Right ventricle myocardium inferior (tissue), 1 donor: ENCODE measurements at regions not wholly inside any gene's neighbourhood (a gene's known extent, or its start where the extent isn't known, plus 50 kb on each side); places are given as distances from the start of the nearest gene placed in this dataset.
"Not testable (repeated sequence)": the region's sequence is repeated elsewhere in the genome, so short reads cannot be mapped to it uniquely, and the experiment has no call there.

Experiments
- ATAC-seq: fragments of 200-7000 bp; cut with Tn5 transposase; one replicate; pipeline ENCODE4 v1.9.1; 2020; ENCODE audit warnings: mild to moderate bottlenecking, moderate library complexity
- DNase-seq: peaks from one replicate; pipeline ENCODE4 v3.0.0; 2021; ENCODE audit errors: missing footprints
- intact Hi-C: fragments of 100-400 bp; cut with DNase I; formaldehyde crosslinking; loops from one replicate; pipeline ENCODE4 v1.11.0; 2022
- donor health status: DM: no; HTN: yes; CAD: no; lungs with severe emphysema.

DNA sequence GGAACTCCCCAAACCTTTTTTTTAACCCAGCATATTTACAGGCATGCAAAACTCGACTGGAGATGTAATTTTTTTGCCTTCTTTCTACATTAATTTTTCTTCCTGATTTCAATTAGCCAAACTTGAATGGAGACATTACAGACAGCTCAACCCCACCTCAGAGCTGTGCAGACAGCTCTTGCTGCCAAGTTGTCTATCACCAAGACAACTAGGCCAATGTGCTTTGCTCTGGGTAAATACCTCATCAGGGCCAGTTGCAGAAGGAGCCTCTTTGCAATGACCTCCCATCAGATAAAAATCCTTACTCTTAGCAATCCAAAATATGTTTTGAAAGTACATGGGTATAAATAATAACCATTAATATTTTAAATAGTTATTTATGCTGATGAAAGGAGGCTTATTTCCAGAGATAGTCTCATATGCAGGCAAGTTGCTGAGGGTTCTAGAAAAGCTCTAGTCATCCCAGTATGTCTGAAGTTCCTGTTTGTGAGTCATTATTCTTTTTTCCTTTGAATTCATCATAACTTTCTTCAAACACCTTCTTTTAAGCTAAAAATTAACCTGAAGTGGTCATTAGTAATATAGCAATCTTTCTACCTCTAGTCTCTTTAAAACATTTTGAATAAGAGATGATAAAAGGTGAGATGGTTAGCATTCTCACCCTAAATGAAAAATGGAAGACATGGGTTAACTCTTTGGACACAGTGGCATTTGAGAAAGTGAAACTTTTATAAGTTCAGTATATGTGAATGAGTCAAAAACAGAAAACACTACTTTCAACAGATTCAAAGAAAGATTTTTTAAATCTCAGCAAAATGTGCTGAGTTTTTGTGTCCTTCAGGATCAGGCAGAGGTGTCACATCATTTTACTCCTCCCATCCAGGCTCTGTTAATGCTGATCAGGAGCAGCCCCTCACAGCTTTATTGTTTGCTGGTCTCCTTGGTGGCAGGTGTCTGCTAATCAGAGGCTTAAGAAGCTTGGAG is 475.5 kb upstream of the FGF16 start:
- DNase-seq (no peak), ATAC-seq (no peak)
- intact Hi-C loops = no loop called here

DNA sequence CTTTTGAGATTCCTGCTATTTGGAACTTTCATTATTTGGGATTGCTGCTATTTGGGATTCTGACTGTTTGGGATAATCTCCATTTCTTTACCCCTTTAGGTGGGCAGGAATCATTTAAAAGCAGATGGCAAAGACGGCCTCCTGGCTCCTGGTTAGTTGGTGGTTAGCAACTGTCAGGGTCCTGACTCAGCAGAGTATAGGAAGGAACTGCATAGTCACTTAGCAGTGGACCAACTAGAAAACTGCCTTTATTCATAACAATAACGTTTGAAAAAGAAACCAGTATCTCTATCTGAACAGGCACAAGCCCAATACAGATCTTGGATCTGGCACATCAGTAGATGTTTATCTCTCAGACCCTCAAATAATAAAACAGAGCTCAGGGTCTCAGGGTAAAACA is 469.7 kb upstream of the FGF16 start:
- intact Hi-C loops = no loop called here
- ATAC-seq = no peak
- no peak for DNase-seq

DNA sequence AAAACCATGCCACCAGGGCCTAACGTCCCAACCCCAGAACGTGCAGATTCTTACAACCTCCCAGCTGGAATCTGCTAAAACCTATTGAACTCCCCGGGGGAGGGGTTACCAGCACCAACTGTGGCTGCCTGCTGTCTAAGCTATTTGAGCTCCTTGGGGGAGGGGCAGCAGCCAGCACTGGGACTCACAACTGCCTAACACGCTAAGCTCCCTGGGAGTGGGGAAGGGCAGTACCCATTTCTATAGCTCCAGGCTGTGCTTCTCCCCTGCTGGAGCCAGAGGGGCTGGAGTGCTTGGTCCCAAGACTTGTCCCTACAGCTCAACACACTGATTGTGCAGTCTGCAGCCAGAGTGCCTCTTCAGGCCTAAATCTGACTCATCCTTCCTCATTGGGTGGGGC is 459.8 kb upstream of the FGF16 start:
- DNase-seq = no peak
- intact Hi-C loops = no loop called here
- ATAC-seq = no peak

DNA sequence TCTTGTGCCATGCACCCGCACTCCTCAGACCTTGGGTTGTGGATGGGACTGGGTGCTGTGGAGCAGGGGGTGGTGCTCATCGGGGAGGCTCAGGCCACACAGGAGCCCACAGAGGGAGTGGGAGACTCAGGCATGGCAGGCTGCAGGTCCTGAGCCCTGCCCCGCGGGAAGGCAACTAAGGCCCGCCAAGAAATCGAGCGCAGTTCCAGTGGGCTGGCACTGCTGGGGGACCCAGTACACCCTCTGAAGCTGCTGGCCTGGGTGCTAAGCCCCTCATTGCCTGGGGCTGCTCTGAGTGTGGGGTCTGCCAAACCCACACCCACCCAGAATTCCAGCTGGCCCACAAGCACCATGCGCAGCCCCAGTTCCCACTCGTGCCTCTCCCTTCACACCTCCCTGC is 450.5 kb upstream of the FGF16 start:
- DNase-seq = no peak
- ATAC-seq = no peak
- intact Hi-C loops = no loop called here

DNA sequence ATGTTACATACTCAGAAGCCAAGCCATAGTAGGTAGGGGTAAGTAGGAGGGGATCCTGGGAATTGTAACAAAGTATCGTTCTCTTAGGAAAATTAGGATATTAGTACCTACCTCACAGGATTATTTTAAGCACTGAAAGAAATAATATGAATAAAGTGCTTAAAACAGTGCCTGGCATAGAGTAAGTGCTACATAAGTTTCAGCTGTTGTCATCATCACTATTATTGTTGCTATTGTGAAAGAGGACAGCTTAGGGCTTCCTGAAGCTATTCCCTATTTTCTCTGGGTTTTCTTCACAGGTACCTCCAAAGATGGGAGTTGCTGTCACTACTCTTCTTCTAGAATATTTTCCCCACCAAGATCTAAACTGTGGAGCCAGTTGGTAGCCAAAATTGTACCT is 443.7 kb upstream of the FGF16 start:
- DNase-seq = no peak
- no peak for ATAC-seq
- intact Hi-C loops = no loop called here

DNA sequence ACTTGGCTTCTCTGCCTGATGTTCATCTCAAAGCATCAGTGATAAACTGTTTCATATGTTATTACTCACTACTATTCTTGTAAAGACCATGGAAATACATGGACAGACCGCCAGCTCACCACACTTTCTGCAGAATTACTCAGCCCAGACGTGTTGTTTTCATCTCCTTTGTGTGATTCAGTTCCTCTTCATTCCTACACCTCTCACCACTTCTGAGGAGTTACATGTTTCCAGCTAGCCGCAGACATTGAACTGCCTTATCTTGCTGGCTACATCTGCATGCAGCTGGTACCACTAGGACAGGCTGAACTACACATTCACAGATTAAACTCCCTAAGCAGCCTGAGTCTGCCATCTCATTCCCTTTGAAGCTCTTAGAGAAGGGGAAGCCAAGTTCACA is 443.2 kb upstream of the FGF16 start:
- intact Hi-C loops = no loop called here
- ATAC-seq = no peak
- DNase-seq = no peak

DNA sequence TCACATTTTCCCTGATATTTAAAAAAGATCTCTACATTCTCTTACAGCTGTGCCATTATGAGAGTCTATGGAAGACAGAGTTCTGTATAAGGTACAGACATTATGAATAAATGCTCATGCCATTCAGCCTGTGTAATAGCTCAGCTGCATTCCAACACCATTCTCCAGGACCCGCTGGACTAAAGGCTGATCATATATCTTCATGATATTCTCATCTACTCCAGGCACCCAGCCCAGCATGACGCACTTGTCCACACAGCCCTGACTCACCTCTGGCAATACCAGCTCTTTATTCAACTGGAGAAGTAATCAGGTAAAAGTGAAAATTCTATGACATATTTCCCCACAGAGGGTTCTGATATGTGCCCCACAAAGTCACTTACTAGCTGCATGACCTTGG is 437.5 kb upstream of the FGF16 start:
- ATAC-seq = no peak
- no peak for DNase-seq
- intact Hi-C loops = no loop called here

DNA sequence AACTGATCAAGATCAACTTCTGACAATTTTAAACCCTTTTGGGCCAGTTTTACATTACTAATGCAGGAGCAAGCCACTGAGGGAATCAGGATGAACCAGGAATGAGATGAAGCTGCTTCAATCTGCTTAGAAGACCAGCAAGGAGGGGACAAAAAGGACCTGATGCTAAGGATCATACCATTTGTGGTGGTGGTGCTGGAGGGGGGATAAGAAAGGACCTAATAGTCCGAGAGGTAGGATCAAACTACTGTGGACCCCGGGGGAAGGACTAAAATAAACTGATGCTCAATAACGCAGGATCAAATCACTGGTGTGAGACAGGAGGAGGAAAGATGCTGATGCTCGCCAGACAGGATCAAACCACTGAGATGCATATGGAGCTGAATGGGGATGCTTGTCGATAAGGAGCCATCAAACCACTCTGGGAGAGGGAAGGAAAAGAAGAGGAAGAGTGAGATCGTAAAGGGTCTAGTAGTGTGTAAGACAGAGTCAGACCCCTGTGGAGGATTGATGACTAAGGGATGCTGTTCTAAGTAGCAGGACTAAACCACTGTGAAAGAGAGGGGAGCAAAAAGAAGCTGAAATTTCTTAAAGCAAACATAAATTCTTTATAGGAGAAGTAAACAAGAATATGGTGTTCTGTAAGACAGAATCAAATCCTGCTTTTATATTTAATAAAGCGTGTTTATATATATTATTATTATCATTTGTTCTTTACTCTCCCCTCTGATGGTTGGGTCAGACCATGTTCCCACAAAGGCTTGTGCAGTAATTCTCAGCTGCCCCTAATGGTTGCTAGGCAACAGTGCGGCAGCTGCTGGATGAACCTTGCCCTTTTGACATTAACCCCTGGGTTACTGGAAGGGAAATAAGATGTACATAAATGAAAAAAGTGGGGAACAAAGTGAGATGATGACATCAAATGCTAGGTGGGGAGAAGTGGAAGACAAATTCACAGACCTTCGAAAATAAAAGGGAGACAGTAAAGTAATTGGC is 432.5 kb upstream of the FGF16 start:
- ATAC-seq = no peak
- intact Hi-C loops = no loop called here

DNA sequence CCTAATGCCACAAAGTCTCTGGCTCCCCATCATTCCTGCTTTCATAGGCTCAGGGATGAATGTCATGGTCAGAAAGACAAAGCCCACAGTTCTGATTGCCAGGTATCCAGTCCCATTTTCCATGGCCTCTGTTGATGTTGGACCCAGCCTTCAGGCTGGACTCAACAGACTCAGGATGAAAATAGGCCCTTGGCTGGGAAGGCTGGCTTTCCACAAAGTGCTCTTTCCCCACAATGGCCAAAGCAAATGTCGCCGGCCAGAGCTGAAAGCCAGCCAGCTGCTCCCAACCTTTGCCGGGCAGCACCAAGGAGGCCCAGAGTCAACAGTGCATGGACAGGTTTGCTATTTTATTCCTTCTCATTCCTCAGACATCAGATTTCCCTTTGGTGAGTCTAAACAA is 430.1 kb upstream of the FGF16 start:
- DNase-seq (no peak), ATAC-seq (no peak)
- intact Hi-C loops = no loop called here

More for the DNA sequence above, 432.5 kb upstream of the FGF16 start:
- no peak for DNase-seq

DNA sequence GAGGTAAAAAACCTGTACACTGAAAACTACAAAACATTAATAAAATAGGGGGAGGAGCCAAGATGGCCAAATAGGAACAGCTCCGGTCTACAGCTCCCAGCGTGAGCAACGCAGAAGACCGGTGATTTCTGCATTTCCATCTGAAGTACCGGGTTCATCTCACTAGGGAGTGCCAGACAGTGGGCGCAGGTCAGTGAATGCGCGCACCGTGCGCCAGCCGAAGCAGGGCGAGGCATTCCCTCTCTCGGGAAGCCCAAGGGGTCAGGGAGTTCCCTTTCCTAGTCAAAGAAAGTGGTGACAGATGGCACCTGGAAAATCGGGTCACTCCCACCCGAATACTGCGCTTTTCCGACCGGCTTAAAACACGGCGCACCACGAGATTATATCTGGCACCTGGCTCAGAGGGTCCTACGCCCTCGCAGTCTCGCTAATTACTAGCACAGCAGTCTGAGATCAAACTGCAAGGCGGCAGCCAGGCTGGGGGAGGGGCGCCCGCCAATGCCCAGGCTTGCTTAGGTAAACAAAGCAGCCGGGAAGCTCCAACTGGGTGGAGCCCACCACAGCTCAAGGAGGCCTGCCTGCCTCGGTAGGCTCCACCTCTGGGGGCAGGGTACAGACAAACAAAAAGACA is 400.9 kb upstream of the FGF16 start:
- DNase-seq, intact Hi-C loops, ATAC-seq: not testable (repeated sequence)

DNA sequence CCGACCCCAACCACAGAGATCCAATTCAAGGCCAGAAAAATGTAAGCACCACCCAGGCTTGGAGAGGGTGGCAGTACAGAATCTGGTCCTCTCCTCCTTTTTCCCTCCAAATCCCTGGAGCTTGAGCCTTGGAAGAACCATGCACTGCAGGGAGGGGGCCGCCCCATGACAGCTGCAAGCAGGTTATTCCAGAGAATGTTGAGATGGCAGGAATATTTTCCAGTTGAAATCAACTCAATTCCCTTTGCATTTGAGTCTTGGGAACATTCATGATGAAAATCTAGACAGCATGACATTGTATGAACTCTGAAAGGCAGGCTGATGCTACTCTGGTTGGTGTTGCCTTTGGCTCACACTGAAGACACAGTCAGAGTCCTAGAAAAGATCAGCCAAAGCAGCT is 386.6 kb upstream of the FGF16 start:
- intact Hi-C loops = no loop called here
- DNase-seq = no peak
- ATAC-seq = peak; percentile 23

DNA sequence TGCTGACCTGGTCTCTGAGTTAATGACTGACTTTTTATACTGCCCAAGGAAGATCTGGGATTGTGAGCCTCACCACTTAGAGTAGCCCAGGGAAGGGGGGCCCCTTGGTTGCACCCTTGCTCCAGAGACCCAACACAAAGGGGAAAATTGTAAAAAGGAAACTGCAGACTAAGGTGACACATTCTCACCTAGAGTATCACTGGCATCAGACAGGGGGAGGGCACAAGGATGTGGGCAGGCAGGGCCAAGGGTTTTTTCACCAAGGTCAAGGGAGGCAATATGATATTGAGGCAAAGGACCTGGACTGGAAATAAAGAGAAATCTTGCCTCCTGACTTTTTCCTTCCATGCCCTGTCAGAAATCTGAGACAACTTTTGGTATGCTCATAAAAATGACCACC is 386.2 kb upstream of the FGF16 start:
- no peak for ATAC-seq
- no peak for DNase-seq
- intact Hi-C loops = no loop called here

DNA sequence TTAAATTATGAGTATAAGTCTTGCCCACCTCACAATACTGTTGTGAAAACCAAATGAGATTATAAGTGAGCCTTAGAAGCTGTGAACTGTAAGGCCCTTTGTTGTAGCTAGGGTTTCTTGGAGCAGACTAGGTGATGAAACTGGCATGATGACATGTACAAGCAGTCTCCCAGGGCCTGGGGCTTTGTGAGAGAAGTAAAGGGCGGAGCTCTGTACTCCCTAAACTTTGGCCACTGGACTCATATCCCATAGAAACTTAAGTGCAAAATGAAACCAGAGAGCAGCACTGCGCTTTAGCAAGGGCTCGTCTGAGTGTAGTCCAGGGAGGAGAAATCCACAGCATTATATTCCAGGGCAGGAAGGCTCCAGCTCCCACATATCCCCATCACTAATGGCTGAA is 385.6 kb upstream of the FGF16 start:
- DNase-seq (no peak), ATAC-seq (peak; percentile 80)
- intact Hi-C loops = no loop called here

DNA sequence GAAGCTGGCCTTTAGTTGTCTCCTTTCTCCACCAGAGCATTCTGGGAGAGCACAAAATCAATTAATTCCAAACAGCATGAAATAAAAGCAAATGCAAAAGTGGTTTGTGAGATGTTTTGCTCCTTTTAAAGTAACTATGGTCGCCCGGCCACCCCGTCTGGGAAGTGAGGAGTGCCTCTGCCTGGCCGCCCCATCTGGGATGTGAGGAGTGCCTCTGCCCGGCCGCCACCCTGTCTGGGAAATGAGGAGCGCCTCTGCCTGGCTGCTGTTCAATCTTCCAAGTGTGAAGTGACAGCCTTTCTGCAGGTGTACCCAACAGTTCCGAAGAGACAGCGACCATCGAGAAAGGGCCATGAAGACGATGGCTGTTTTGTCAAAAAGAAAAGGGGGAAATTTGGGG is 381.3 kb upstream of the FGF16 start:
- DNase-seq (no peak), ATAC-seq (no peak)
- intact Hi-C loops = no loop called here

DNA sequence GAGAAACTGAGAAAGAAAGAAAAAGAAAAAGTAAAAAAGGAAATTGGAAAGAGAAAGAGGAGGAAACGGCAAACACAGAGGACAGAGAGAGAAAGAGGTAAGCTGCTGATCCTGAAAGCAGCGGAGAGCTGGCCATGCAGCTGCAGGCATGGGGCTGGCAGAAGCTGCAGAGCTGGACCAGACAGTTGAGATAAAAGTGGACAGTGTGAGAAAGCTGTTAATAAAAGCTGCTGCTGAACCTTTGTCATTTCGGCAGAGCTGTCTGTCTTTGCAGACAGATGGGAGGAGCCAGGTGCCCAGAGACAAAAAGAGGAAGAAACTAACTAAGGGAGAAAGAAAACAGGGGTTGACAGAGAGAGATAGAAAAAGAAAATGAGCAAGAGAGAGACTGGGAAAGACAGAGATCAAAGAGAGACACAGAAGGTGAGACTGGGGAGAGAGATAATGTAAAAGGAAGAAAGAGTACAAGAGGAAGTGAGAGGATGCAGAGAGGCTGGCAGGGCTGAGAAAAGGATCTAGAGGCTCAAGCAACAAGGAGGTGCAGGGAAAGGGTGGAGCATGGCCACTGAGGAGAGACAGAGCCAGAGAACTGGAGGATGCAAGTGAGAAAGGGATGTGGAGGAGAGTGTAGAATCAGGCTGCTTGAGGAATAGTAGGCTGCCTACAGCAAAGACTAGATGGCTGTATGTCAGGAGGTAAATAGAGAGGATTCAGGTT is 376.8 kb upstream of the FGF16 start:
- intact Hi-C loops = no loop called here
- ATAC-seq = no peak
- DNase-seq = no peak

DNA sequence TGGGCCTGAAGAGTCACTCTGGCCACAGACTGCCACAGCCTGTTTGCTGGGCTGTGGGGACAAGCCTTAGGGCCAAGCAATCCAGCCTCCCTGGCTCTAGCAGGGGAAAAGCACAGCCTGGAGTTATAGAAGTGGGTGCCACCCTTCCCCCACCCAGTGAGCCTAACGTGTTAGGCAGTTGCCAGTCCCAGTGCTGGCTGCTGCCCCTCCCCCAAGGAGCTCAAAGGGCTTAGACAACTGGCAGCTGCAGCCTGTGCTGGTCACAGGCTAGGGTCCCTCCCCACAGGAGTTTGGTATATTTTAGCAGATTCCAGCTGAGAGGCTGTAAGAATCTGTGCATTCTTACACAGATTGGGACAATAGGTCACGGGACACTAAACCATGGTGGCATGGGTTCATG is 370.3 kb upstream of the FGF16 start:
- no peak for ATAC-seq
- intact Hi-C loops = no loop called here
- DNase-seq = no peak

DNA sequence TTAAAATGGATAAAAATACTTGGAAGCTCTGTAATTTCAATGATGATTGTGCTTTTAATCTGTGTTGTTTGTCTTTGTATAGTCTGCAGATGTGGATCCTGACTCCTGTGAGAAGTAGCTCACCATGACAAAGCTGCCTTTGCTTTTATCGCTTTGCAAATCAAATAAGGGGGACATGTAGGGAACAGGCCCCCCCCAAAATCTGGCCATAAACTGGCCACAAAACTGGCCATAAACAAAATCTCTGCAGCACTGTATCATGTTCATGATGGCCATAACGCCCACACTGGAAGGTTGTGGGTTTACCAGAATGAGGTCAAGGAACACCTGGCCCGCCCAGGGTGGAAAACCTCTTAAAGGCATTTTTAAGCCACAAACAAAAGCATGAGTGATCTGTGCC is 366.0 kb upstream of the FGF16 start:
- intact Hi-C loops, ATAC-seq, DNase-seq: not testable (repeated sequence)

DNA sequence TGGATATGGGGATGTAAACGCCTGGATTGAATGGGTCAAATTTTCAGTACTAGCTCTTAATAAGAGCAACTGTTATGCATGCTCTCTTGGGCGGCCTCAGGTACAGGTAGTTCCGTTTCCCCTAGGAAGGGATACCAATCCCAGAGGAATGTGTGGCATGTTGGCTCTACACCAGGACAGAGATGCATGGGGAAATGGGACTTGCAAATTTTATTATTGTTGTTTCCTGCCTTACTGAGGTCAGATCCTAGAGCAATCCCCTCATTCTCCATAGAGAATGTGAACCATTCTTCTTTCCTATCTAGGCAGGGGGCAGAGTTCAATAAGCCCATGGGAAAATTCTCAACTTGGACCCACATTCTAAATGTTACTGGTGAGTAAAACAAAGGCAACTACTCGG is 361.8 kb upstream of the FGF16 start:
- intact Hi-C loops = no loop called here
- DNase-seq = no peak
- no peak for ATAC-seq
